GM13976 (cell line): ENCODE measurements at regions not wholly inside any gene's neighbourhood (a gene's known extent, or its start where the extent isn't known, plus 50 kb on each side); places are given as distances from the start of the nearest gene placed in this dataset.
"Not testable (repeated sequence)": the region's sequence is repeated elsewhere in the genome, so short reads cannot be mapped to it uniquely, and the experiment has no call there.

ENCODE experiments used
- DNase-seq: peaks from one replicate; pipeline ENCODE4 v3.0.0; 2012; ENCODE audit warnings: low spot score
- in situ Hi-C: fragments of 300-500 bp; cut with MboI; formaldehyde crosslinking; loops from one replicate; pipeline ENCODE4 v1.12.0; 2022; ENCODE audit warnings: low sequenced_read_pairs, mixed read lengths, inconsistent platforms; ENCODE audit not compliant: unreplicated experiment
- TF ChIP-seq, protein P1 (sequence below): IDR thresholded peaks from 2 replicates; pipeline ENCODE4 v1.5.1; 2012; ENCODE audit warnings: borderline replicate concordance, mild to moderate bottlenecking; ENCODE audit not compliant: insufficient read depth; ENCODE audit errors: extremely low read depth, missing control alignments, control extremely low read depth

DNA sequence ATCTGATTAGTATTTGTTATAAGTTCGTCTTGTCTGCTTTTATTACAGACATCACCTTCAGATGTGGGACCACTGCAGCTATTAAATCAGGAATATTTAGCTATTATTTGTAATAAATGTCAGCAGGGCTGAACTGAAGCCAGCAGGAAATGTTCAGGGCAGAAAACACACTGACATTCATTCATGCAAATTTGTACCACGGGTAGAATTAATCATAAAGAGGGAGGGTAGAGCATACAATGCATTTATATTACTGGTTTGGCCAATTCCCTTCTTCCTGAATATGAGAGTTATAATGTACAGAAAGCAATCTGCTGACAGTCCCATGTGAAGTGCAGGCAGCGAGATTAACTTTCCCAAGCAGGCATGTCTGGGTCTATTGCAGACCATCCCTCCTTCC lies 117.3 kb upstream of the NUDT12 start:
- no peak for DNase-seq
- TF ChIP-seq, protein P1, sequence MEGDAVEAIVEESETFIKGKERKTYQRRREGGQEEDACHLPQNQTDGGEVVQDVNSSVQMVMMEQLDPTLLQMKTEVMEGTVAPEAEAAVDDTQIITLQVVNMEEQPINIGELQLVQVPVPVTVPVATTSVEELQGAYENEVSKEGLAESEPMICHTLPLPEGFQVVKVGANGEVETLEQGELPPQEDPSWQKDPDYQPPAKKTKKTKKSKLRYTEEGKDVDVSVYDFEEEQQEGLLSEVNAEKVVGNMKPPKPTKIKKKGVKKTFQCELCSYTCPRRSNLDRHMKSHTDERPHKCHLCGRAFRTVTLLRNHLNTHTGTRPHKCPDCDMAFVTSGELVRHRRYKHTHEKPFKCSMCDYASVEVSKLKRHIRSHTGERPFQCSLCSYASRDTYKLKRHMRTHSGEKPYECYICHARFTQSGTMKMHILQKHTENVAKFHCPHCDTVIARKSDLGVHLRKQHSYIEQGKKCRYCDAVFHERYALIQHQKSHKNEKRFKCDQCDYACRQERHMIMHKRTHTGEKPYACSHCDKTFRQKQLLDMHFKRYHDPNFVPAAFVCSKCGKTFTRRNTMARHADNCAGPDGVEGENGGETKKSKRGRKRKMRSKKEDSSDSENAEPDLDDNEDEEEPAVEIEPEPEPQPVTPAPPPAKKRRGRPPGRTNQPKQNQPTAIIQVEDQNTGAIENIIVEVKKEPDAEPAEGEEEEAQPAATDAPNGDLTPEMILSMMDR: no peak
- in situ Hi-C loops: no loop called here

- in situ Hi-C loops, DNase-seq: not testable (repeated sequence)
Measured at GRCh38 chr5:103676198-103676597, 113.6 kb upstream of the NUDT12 start.

DNA sequence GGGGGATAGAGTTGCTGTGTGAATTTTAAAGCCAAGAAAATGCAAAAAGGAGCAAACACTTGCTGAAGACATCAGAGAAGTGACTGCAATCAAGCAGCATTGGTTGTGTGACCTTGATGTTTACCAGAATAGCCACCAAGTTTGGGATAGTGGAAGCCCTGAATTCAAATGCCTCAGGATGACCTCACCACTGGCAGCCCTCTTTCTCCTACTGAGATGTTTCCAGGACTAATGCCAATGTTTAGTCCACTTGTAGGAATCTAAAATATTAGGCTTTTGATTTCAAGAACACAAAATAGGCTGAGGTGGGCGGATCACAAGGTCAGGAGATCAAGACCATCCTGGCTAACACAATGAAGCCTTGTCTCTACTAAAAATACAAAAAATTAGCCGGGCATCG lies 112.2 kb upstream of the NUDT12 start:
- TF ChIP-seq, protein P1: no peak
- in situ Hi-C loops: no loop called here
- DNase-seq: no peak

- DNase-seq: no peak
- in situ Hi-C loops: no loop called here
- TF ChIP-seq, protein P1: no peak
Measured at GRCh38 chr5:103674251-103674650, 111.7 kb upstream of the NUDT12 start.

DNA sequence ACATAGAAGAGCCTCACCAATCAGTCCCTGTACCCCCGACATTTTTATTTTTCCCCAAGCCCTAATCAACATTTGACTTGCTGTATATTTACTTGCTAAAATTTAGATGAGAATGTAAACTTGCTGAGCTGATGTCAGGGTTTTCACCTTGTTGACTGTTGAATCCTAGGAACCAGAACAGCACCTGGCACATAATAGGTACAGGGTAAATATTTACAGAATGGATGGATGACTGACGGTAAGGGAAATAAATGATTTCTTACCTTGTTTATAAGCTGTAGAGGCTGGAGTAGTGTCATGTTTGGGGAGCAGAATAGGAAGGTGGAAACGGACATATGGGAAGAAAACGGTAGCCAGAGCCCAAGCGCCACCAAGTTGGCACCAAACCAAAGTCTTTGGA lies 107.0 kb upstream of the NUDT12 start:
- no peak for DNase-seq
- in situ Hi-C loops: no loop called here

DNA sequence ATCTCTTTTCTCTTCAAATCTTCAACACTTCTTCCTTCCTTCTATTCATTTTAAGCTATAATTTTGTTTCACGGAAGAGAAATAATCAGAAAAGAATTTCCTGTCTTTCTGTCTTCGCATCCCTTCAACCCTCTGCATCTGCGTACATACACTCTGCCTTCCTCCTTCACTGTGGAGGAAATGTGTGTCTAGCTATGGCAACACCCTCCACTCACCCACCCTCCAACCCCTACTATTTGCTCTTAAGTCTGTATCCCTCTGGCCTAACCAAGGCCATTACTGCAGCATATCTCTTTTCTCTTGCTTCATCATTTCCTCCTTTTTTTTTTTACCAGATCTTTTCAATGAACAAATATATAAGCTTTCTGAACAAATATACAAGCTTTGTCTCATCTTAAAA lies 105.7 kb upstream of the NUDT12 start:
- TF ChIP-seq, protein P1: no peak
- in situ Hi-C loops: no loop called here
- no peak for DNase-seq

More for the DNA sequence above, 107.0 kb upstream of the NUDT12 start:
- TF ChIP-seq, protein P1: no peak

GRCh38 chr5:103667068-103667467 lies 104.5 kb upstream of the NUDT12 start:
- TF ChIP-seq, protein P1: no peak
- DNase-seq: no peak
- in situ Hi-C loops: no loop called here

GRCh38 chr5:103657301-103657700 lies 94.7 kb upstream of the NUDT12 start:
- in situ Hi-C loops: no loop called here
- TF ChIP-seq, protein P1: no peak
- DNase-seq: no peak
